Astrocyte (in vitro differentiated cells and primary cell): ENCODE measurements at regions not wholly inside any gene's neighbourhood (a gene's known extent, or its start where the extent isn't known, plus 50 kb on each side); places are given as distances from the start of the nearest gene placed in this dataset.

Source experiments
- CTCF ChIP-seq: IDR thresholded peaks from 2 replicates; pipeline ENCODE4 v1.5.1; 2011; ENCODE audit warnings: low read depth, mild to moderate bottlenecking, inconsistent platforms, low read length, moderate library complexity; ENCODE audit not compliant: insufficient read depth
- EZH2 ChIP-seq: IDR thresholded peaks from 2 replicates; pipeline ENCODE4 v1.6.1; 2012; ENCODE audit warnings: mild to moderate bottlenecking, low read length, inconsistent platforms; ENCODE audit not compliant: insufficient read depth

GRCh38 chr9:38309324-38310195 lies 82.9 kb upstream of the ALDH1B1 start:
- TF ChIP-seq EZH2 (no peak), CTCF (no peak)
